ENCODE measurements at regions not wholly inside any gene's neighbourhood (a gene's known extent, or its start where the extent isn't known, plus 50 kb on each side); places are given as distances from the start of the nearest gene placed in this dataset.

DNA sequence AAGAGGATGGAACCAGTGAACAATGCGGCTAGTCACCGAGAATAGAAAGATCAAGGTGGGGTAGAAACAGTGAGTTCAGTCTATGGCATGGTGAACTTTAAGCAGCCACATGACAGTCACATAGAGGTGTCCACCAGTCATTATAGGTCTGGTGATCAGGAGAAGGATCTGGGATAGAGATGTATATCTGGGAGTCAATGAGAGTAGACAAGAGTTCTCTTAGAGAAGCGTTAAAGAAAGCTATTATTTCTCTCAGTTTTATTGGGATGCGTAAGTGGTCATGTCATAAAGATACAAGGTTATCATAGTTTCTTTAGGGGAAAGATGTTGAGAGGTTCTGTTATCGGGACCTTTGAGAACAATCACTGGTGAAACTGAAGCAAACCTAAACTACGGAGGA is 136.1 kb upstream of the SLC38A2 start:
- Mint-ChIP-seq H3K4me1 (ENCODE audit: unreplicated experiment) (peaks cover 9% of the 10 kb centered on the region), H3K27ac (ENCODE audit: unreplicated experiment) (no peak overlapping the region), H3K27me3 (ENCODE audit: unreplicated experiment) (no peaks in the 10 kb centered on the region), H3K9me3 (ENCODE audit: unreplicated experiment) (peaks cover 45% of the 10 kb centered on the region), H3K36me3 (ENCODE audit: unreplicated experiment) (peaks cover 37% of the 10 kb centered on the region), H3K4me3 (ENCODE audit: unreplicated experiment) (no peak overlapping the region)
- no peak for DNase-seq (ENCODE audit: extremely low spot score, unreplicated experiment)
- TF ChIP-seq, protein P1, sequence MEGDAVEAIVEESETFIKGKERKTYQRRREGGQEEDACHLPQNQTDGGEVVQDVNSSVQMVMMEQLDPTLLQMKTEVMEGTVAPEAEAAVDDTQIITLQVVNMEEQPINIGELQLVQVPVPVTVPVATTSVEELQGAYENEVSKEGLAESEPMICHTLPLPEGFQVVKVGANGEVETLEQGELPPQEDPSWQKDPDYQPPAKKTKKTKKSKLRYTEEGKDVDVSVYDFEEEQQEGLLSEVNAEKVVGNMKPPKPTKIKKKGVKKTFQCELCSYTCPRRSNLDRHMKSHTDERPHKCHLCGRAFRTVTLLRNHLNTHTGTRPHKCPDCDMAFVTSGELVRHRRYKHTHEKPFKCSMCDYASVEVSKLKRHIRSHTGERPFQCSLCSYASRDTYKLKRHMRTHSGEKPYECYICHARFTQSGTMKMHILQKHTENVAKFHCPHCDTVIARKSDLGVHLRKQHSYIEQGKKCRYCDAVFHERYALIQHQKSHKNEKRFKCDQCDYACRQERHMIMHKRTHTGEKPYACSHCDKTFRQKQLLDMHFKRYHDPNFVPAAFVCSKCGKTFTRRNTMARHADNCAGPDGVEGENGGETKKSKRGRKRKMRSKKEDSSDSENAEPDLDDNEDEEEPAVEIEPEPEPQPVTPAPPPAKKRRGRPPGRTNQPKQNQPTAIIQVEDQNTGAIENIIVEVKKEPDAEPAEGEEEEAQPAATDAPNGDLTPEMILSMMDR (IDR thresholded peaks at IDR 0.05), result no peak

DNA sequence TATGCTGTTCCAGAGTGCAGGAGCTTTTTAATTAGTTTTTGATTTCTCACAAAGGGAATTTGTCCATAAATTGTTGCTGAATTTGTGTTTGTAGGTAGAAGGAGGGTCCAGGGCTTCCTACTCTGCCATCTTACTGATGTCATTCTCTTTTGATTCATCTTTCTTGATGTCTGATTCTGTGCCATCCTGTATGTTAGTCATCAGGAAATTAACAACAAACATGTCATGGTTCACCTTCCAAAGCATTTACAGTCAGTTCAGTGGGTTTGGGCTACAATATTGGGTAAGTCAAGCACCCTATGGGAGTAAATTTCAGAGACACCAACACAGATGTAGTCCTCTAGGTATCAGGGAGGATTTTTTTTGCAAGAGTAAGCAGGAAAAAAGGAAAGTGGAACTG is 135.2 kb upstream of the SLC38A2 start:
- H3K36me3 Mint-ChIP-seq (ENCODE audit: unreplicated experiment), result peaks cover 36% of the 10 kb centered on the region
- H3K27me3 Mint-ChIP-seq (ENCODE audit: unreplicated experiment), result no peaks in the 10 kb centered on the region
- H3K4me1 Mint-ChIP-seq (ENCODE audit: unreplicated experiment), result peaks cover 9% of the 10 kb centered on the region
- no peak for DNase-seq (ENCODE audit: extremely low spot score, unreplicated experiment)
- TF ChIP-seq, protein P1 (IDR thresholded peaks at IDR 0.05), result no peak
- H3K9me3 Mint-ChIP-seq (ENCODE audit: unreplicated experiment), result peaks cover 54% of the 10 kb centered on the region
- no peak overlapping the region for H3K27ac Mint-ChIP-seq (ENCODE audit: unreplicated experiment)
- no peak overlapping the region for H3K4me3 Mint-ChIP-seq (ENCODE audit: unreplicated experiment)

DNA sequence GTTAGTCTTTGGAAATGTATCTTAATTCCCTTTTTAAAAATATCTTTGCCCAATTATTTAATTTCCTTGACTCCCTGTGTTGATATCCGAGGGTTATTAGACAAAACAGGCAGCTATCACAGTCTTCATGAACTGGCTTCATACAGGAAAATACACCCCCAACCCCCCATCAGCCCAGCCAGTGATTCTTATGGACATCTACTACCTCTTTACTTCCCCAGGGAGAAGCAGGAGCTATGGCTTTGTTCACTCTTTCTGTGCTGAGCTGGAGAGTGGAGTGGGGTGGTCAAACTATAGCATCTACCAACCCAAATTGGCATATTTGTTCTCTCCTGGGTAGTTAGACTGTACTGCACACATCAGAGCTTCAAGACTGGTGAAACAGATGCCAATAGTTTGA is 134.4 kb upstream of the SLC38A2 start:
- no peak for DNase-seq (ENCODE audit: extremely low spot score, unreplicated experiment)
- Mint-ChIP-seq H3K27me3 (ENCODE audit: unreplicated experiment) (no peaks in the 10 kb centered on the region), H3K36me3 (ENCODE audit: unreplicated experiment) (peaks cover 34% of the 10 kb centered on the region), H3K27ac (ENCODE audit: unreplicated experiment) (no peak overlapping the region), H3K4me3 (ENCODE audit: unreplicated experiment) (no peak overlapping the region), H3K9me3 (ENCODE audit: unreplicated experiment) (peaks cover 57% of the 10 kb centered on the region), H3K4me1 (ENCODE audit: unreplicated experiment) (peaks cover 9% of the 10 kb centered on the region)
- TF ChIP-seq, protein P1 (IDR thresholded peaks at IDR 0.05), result no peak

DNA sequence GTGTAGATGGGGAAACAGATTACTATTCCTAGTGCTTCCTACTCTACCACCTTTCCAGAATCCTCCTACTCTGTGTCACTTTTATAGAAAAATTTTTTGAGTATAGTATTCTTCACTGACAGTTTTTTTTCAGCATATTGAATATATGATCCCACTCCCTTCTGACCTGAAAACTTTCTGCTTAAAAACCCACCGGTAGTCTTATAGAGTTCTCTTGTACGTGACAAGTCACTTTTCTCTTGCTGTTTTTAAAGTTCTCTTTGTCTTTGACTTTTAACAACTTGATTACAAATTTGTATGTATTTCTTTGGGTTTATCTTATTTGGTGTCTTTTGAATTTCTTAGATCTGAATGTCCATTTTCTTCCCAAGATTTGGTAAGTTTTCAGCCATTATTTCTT is 133.6 kb upstream of the SLC38A2 start:
- H3K36me3 Mint-ChIP-seq (ENCODE audit: unreplicated experiment), result peaks cover 35% of the 10 kb centered on the region
- TF ChIP-seq, protein P1 (IDR thresholded peaks at IDR 0.05), result no peak
- H3K4me1 Mint-ChIP-seq (ENCODE audit: unreplicated experiment), result peaks cover 9% of the 10 kb centered on the region
- no peak overlapping the region for H3K4me3 Mint-ChIP-seq (ENCODE audit: unreplicated experiment)
- no peak for DNase-seq (ENCODE audit: extremely low spot score, unreplicated experiment)
- H3K27me3 Mint-ChIP-seq (ENCODE audit: unreplicated experiment), result no peaks in the 10 kb centered on the region
- peaks cover 49% of the 10 kb centered on the region for H3K9me3 Mint-ChIP-seq (ENCODE audit: unreplicated experiment)
- no peak overlapping the region for H3K27ac Mint-ChIP-seq (ENCODE audit: unreplicated experiment)

DNA sequence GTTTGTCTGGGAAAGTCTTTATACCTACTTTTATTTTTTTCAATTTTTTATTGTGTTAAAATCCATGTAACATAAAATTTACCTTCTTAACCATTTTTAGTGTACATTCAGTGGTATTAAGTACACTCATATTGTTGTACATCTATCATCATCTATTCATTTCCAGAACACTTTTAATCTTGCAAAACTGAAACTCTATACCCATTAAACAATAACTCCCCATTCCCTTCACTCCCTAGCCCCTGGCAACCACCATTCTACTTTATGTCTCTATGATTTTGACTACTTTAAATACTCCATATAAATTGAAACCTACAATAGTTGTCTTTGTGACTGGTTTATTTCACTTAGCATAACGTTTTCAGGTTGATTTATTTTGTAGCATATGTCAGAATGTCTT is 131.9 kb upstream of the SLC38A2 start:
- H3K36me3 Mint-ChIP-seq (ENCODE audit: unreplicated experiment), result peaks cover 32% of the 10 kb centered on the region
- H3K27ac Mint-ChIP-seq (ENCODE audit: unreplicated experiment), result no peak overlapping the region
- no peak for DNase-seq (ENCODE audit: extremely low spot score, unreplicated experiment)
- peaks cover 11% of the 10 kb centered on the region for H3K4me1 Mint-ChIP-seq (ENCODE audit: unreplicated experiment)
- no peak overlapping the region for H3K4me3 Mint-ChIP-seq (ENCODE audit: unreplicated experiment)
- peaks cover 42% of the 10 kb centered on the region for H3K9me3 Mint-ChIP-seq (ENCODE audit: unreplicated experiment)
- no peaks in the 10 kb centered on the region for H3K27me3 Mint-ChIP-seq (ENCODE audit: unreplicated experiment)
- TF ChIP-seq, protein P1 (IDR thresholded peaks at IDR 0.05), result no peak
